ENCODE measurements at regions not wholly inside any gene's neighbourhood (a gene's known extent, or its start where the extent isn't known, plus 50 kb on each side); places are given as distances from the start of the nearest gene placed in this dataset.

- TF ChIP-seq CTCF (IDR thresholded peaks at IDR 0.05) (no peak), POLR2A (IDR thresholded peaks at IDR 0.05) (no peak), POLR2AphosphoS5 (IDR thresholded peaks at IDR 0.05) (no peak), EP300 (IDR thresholded peaks at IDR 0.05) (no peak)
Observed at GRCh38 chr21:15373941-15374340, 309.1 kb upstream of the NRIP1 start.

All from suprapubic skin (tissue), 4 donors.